ENCODE measurements at regions not wholly inside any gene's neighbourhood (a gene's known extent, or its start where the extent isn't known, plus 50 kb on each side); places are given as distances from the start of the nearest gene placed in this dataset.

- H3K27ac ChIP-seq (ENCODE audit: low read depth in 1 of 2, low read length in 2 of 2): no peak overlapping the region
- H3K4me1 ChIP-seq (ENCODE audit: control insufficient read depth in 4 of 4, insufficient read depth in 4 of 4, low read length in 3 of 4): no peaks in the 10 kb centered on the region
- DNase-seq (ENCODE audit: low spot score): no peak
- H3K36me3 ChIP-seq (ENCODE audit: control insufficient read depth in 4 of 4, insufficient read depth in 3 of 4, low read depth in 1 of 4, low read length in 3 of 4): no peaks in the 10 kb centered on the region
- TF ChIP-seq YY1 (IDR thresholded peaks at IDR 0.05): no peak
- no peak for TF ChIP-seq EGR1 (IDR thresholded peaks at IDR 0.05; ENCODE audit: low read depth in 2 of 2)
- TF ChIP-seq GABPA (IDR thresholded peaks at IDR 0.05 in 1 of 2, conservative IDR thresholded peaks at IDR 0.05 in 1 of 2): no peak
- no peak for TF ChIP-seq RXRA (IDR thresholded peaks at IDR 0.05)
- peaks cover 0 to 6% (median 3%) of the 10 kb centered on the region in 4 donors for H3K9me3 ChIP-seq (ENCODE audit: control insufficient read depth in 4 of 4, low read length in 3 of 4)
- H3K4me3 ChIP-seq (ENCODE audit: low read depth in 1 of 3, low read length in 3 of 3): no peak overlapping the region
- no peak overlapping the region for H3K9ac ChIP-seq (ENCODE audit: low read depth in 1 of 2, low read length in 2 of 2)
- no peaks in the 10 kb centered on the region for H3K27me3 ChIP-seq (ENCODE audit: control insufficient read depth in 4 of 4, insufficient read depth in 4 of 4, low read length in 3 of 4)
These were observed 1320.1 kb upstream of the MIR17HG start for GRCh38 chr13:90027409-90027808.

GRCh38 chr13:90032313-90032712, 1315.2 kb upstream of the MIR17HG start:
- WGBS: 89% methylated on average over 5 of the region's 5 CpGs
- TF ChIP-seq HNF4G (IDR thresholded peaks at IDR 0.05) (no peak), TAF1 (conservative IDR thresholded peaks at IDR 0.05) (no peak), YY1 (IDR thresholded peaks at IDR 0.05) (no peak), GABPA (IDR thresholded peaks at IDR 0.05 in 1 of 2, conservative IDR thresholded peaks at IDR 0.05 in 1 of 2) (no peak), EGR1 (IDR thresholded peaks at IDR 0.05; ENCODE audit: low read depth in 2 of 2) (no peak), FOXA1 (IDR thresholded peaks at IDR 0.05) (no peak), JUND (IDR thresholded peaks at IDR 0.05) (no peak), CTCF (IDR thresholded peaks at IDR 0.05; ENCODE audit: low read depth, low read length, missing input control) (no peak), ATF3 (IDR thresholded peaks at IDR 0.05) (no peak), RXRA (IDR thresholded peaks at IDR 0.05) (no peak), RAD21 (IDR thresholded peaks at IDR 0.05) (no peak), FOXA2 (IDR thresholded peaks at IDR 0.05) (no peak)
- Histone ChIP-seq H3K9ac (ENCODE audit: low read depth in 1 of 2, low read length in 2 of 2) (no peak overlapping the region), H3K4me3 (ENCODE audit: low read depth in 1 of 3, low read length in 3 of 3) (no peak overlapping the region), H3K27ac (ENCODE audit: low read depth in 1 of 2, low read length in 2 of 2) (no peak overlapping the region), H3K27me3 (ENCODE audit: control insufficient read depth in 4 of 4, insufficient read depth in 4 of 4, low read length in 3 of 4) (peaks cover 0 to 3% (median 0%) of the 10 kb centered on the region in 4 donors), H3K9me3 (ENCODE audit: control insufficient read depth in 4 of 4, low read length in 3 of 4) (peaks cover 0 to 6% (median 2%) of the 10 kb centered on the region in 4 donors), H3K4me1 (ENCODE audit: control insufficient read depth in 4 of 4, insufficient read depth in 4 of 4, low read length in 3 of 4) (no peaks in the 10 kb centered on the region), H3K36me3 (ENCODE audit: control insufficient read depth in 4 of 4, insufficient read depth in 3 of 4, low read depth in 1 of 4, low read length in 3 of 4) (no peaks in the 10 kb centered on the region)
- no peak for DNase-seq (ENCODE audit: low spot score)

GRCh38 chr13:90032841-90033493, 1314.5 kb upstream of the MIR17HG start:
- H3K27ac ChIP-seq (ENCODE audit: low read depth in 1 of 2, low read length in 2 of 2): no peak overlapping the region
- no peaks in the 10 kb centered on the region for H3K4me1 ChIP-seq (ENCODE audit: control insufficient read depth in 4 of 4, insufficient read depth in 4 of 4, low read length in 3 of 4)
- no peak overlapping the region for H3K4me3 ChIP-seq (ENCODE audit: low read depth in 1 of 3, low read length in 3 of 3)
- H3K27me3 ChIP-seq (ENCODE audit: control insufficient read depth in 4 of 4, insufficient read depth in 4 of 4, low read length in 3 of 4): peaks cover 0 to 3% (median 0%) of the 10 kb centered on the region in 4 donors
- 82% methylated on average over 14 of the region's 14 CpGs for WGBS
- peaks cover 0 to 3% (median under 1%) of the 10 kb centered on the region in 4 donors for H3K9me3 ChIP-seq (ENCODE audit: control insufficient read depth in 4 of 4, low read length in 3 of 4)
- TF ChIP-seq EGR1 (IDR thresholded peaks at IDR 0.05; ENCODE audit: low read depth in 2 of 2): no peak
- no peak for TF ChIP-seq GABPA (IDR thresholded peaks at IDR 0.05 in 1 of 2, conservative IDR thresholded peaks at IDR 0.05 in 1 of 2)
- DNase-seq (ENCODE audit: low spot score): no peak
- no peak overlapping the region for H3K9ac ChIP-seq (ENCODE audit: low read depth in 1 of 2, low read length in 2 of 2)
- H3K36me3 ChIP-seq (ENCODE audit: control insufficient read depth in 4 of 4, insufficient read depth in 3 of 4, low read depth in 1 of 4, low read length in 3 of 4): no peaks in the 10 kb centered on the region

Data from liver (tissue), 8 donors.